ENCODE measurements at regions not wholly inside any gene's neighbourhood (a gene's known extent, or its start where the extent isn't known, plus 50 kb on each side); places are given as distances from the start of the nearest gene placed in this dataset.
"Not testable (repeated sequence)": the region's sequence is repeated elsewhere in the genome, so short reads cannot be mapped to it uniquely, and the experiment has no call there.

GRCh38 chr15:53128652-53129051 lies 338.5 kb upstream of the ONECUT1 start:
- no peak for TF ChIP-seq POLR2A (IDR thresholded peaks at IDR 0.05)
- no peak for TF ChIP-seq CTCF (IDR thresholded peaks at IDR 0.05)
- H3K36me3 ChIP-seq: no peaks in the 10 kb centered on the region
- no peaks in the 10 kb centered on the region for H3K4me1 ChIP-seq
- 10 to 29% (median 18%) methylated on average over 5 of the region's 5 CpGs for WGBS, 4 donors
- H3K27ac ChIP-seq: no peak overlapping the region
- intact Hi-C loops (cut with DNase I): no loop called here
- ATAC-seq (no peak), DNase-seq (no peak)
- H3K4me3 ChIP-seq: no peak overlapping the region
- no peaks in the 10 kb centered on the region for H3K9me3 ChIP-seq
- H3K27me3 ChIP-seq: peaks cover 0 to 4% (median 0%) of the 10 kb centered on the region in 9 donors

GRCh38 chr15:53126144-53126543 lies 336.0 kb upstream of the ONECUT1 start:
- Histone ChIP-seq H3K4me1 (no peaks in the 10 kb centered on the region), H3K27ac (no peak overlapping the region), H3K9me3 (no peaks in the 10 kb centered on the region), H3K36me3 (no peaks in the 10 kb centered on the region), H3K4me3 (no peak overlapping the region), H3K27me3 (peaks cover 0 to 4% (median 0%) of the 10 kb centered on the region in 9 donors)
- DNase-seq (no peak), ATAC-seq (no peak)
- intact Hi-C loops (cut with DNase I): no loop called here
- 28 to 40% (median 36%) methylated on average over 4 of the region's 4 CpGs for WGBS, 4 donors
- TF ChIP-seq POLR2A (IDR thresholded peaks at IDR 0.05): no peak
- no peak for TF ChIP-seq CTCF (IDR thresholded peaks at IDR 0.05)

GRCh38 chr15:53122818-53123217 lies 332.7 kb upstream of the ONECUT1 start:
- peaks cover 0 to 4% (median 0%) of the 10 kb centered on the region in 9 donors for H3K27me3 ChIP-seq
- no peak for DNase-seq
- 84 to 88% (median 85%) methylated on average over 2 of the region's 2 CpGs for WGBS, 4 donors
- ATAC-seq: no peak
- TF ChIP-seq POLR2A (IDR thresholded peaks at IDR 0.05) (no peak), CTCF (IDR thresholded peaks at IDR 0.05) (no peak)
- no peak overlapping the region for H3K27ac ChIP-seq
- no peaks in the 10 kb centered on the region for H3K9me3 ChIP-seq
- H3K4me3 ChIP-seq: no peak overlapping the region
- intact Hi-C loops (cut with DNase I): no loop called here
- H3K4me1 ChIP-seq: no peaks in the 10 kb centered on the region
- H3K36me3 ChIP-seq: no peaks in the 10 kb centered on the region

GRCh38 chr15:53116915-53117314 lies 326.8 kb upstream of the ONECUT1 start:
- H3K4me1 ChIP-seq; H3K4me3 ChIP-seq; DNase-seq; intact Hi-C loops (cut with DNase I); H3K36me3 ChIP-seq; H3K27ac ChIP-seq; ATAC-seq; H3K27me3 ChIP-seq: not testable (repeated sequence)
- H3K9me3 ChIP-seq: peaks cover 0 to 12% (median 0%) of the 10 kb centered on the region in 12 donors

GRCh38 chr15:53116169-53116568 lies 326.0 kb upstream of the ONECUT1 start:
- Histone ChIP-seq H3K4me3 (no peak overlapping the region), H3K4me1 (no peaks in the 10 kb centered on the region), H3K9me3 (peaks cover 0 to 12% (median 0%) of the 10 kb centered on the region in 12 donors), H3K27me3 (no peaks in the 10 kb centered on the region), H3K36me3 (no peaks in the 10 kb centered on the region), H3K27ac (no peak overlapping the region)
- ATAC-seq (no peak), DNase-seq (no peak)
- no peak for TF ChIP-seq CTCF (IDR thresholded peaks at IDR 0.05)
- TF ChIP-seq POLR2A (IDR thresholded peaks at IDR 0.05): no peak
- intact Hi-C loops (cut with DNase I): no loop called here
